ENCODE measurements at regions not wholly inside any gene's neighbourhood (a gene's known extent, or its start where the extent isn't known, plus 50 kb on each side); places are given as distances from the start of the nearest gene placed in this dataset.

DNA sequence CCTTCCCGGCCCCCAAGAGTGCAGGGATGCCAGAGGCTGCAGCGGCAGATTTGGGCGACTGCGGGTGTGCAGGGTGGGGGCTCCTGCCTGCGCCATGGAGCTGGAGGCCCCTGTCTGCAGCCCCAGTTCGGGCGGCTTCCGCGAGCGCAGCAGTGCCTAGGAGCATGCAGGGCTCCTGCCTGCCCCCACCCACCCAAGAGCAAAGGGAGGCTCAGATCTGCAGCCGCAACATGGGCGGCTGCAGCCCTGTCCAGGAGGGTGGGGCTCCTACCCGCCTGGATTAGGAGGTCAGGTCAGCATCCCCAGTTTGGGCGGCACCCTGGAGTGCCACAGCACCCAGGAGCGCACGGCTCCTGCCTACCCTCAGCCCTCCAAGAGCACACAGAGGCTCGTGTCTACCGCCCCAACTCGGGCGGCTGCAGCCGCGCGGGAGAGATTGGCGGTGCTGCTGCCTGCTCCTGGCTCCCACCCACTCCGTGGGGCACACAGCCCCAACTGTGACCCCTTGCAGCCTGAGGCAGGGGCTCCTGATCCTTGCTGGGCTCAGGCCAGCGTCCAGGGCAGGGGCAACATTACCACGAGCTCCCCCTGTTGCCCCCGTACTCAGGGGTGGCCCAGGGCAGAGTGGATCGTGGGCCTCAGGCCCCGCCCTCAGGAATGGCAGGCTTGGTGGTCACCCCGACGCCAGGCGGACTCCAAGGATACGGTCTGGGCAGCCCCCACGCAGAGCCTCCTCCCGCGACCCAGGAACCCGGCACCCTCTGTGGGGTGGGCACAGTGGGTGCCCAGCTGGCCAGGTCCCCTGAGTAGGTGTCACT, 55.5 kb upstream of the UNC93A start:
- ChIA-PET POLR2A (no interaction called here), CTCF (no interaction called here)
- peaks cover 69% of the 10 kb centered on the region for H3K36me3 Mint-ChIP-seq
- H3K27ac Mint-ChIP-seq: no peak overlapping the region
- H3K27me3 Mint-ChIP-seq (ENCODE audit: low read depth): no peaks in the 10 kb centered on the region
- no peaks in the 10 kb centered on the region; the same call in 1 of the 2 replicates for H3K9me3 Mint-ChIP-seq
- no peak for ATAC-seq
- no peak for DNase-seq (ENCODE audit: low spot score)
- H3K4me3 Mint-ChIP-seq: no peak overlapping the region
- no peak for TF ChIP-seq EMX1 (CRISPR knock-in tag; IDR thresholded peaks at IDR 0.05)
- no peak for TF ChIP-seq ARID4B (CRISPR knock-in tag; IDR thresholded peaks at IDR 0.05; ENCODE audit: borderline replicate concordance)
- TF ChIP-seq NFYB (CRISPR knock-in tag; conservative IDR thresholded peaks at IDR 0.05; ENCODE audit: low read depth): no peak
- no peak for TF ChIP-seq RORB (CRISPR knock-in tag; IDR thresholded peaks at IDR 0.05)
- no peak for TF ChIP-seq NR1H2 (CRISPR knock-in tag; IDR thresholded peaks at IDR 0.05)
- no peak for TF ChIP-seq ZNF423 (CRISPR knock-in tag; IDR thresholded peaks at IDR 0.05)
- no peak for TF ChIP-seq AR (CRISPR knock-in tag; IDR thresholded peaks at IDR 0.05)
- TF ChIP-seq, protein P1, sequence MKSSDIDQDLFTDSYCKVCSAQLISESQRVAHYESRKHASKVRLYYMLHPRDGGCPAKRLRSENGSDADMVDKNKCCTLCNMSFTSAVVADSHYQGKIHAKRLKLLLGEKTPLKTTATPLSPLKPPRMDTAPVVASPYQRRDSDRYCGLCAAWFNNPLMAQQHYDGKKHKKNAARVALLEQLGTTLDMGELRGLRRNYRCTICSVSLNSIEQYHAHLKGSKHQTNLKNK (CRISPR knock-in tag; IDR thresholded peaks at IDR 0.05): no peak
- TF ChIP-seq SP1 (CRISPR knock-in tag; conservative IDR thresholded peaks at IDR 0.05): no peak
- no peak for TF ChIP-seq ZNF416 (CRISPR knock-in tag; IDR thresholded peaks at IDR 0.05)
- TF ChIP-seq, protein P2, sequence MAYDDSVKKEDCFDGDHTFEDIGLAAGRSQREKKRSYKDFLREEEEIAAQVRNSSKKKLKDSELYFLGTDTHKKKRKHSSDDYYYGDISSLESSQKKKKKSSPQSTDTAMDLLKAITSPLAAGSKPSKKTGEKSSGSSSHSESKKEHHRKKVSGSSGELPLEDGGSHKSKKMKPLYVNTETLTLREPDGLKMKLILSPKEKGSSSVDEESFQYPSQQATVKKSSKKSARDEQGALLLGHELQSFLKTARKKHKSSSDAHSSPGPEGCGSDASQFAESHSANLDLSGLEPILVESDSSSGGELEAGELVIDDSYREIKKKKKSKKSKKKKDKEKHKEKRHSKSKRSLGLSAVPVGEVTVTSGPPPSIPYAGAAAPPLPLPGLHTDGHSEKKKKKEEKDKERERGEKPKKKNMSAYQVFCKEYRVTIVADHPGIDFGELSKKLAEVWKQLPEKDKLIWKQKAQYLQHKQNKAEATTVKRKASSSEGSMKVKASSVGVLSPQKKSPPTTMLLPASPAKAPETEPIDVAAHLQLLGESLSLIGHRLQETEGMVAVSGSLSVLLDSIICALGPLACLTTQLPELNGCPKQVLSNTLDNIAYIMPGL (CRISPR knock-in tag; IDR thresholded peaks at IDR 0.05): no peak; the same call in 1 of the 2 replicates
- no peak for TF ChIP-seq ESRRA (CRISPR knock-in tag; IDR thresholded peaks at IDR 0.05; ENCODE audit: borderline replicate concordance)
- no peak for TF ChIP-seq NFATC4 (CRISPR knock-in tag; IDR thresholded peaks at IDR 0.05)
- TF ChIP-seq, protein P3, sequence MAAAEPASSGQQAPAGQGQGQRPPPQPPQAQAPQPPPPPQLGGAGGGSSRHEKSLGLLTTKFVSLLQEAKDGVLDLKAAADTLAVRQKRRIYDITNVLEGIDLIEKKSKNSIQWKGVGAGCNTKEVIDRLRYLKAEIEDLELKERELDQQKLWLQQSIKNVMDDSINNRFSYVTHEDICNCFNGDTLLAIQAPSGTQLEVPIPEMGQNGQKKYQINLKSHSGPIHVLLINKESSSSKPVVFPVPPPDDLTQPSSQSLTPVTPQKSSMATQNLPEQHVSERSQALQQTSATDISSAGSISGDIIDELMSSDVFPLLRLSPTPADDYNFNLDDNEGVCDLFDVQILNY (CRISPR knock-in tag; IDR thresholded peaks at IDR 0.05): no peak
- H3K4me1 Mint-ChIP-seq: peaks cover 80% of the 10 kb centered on the region

DNA sequence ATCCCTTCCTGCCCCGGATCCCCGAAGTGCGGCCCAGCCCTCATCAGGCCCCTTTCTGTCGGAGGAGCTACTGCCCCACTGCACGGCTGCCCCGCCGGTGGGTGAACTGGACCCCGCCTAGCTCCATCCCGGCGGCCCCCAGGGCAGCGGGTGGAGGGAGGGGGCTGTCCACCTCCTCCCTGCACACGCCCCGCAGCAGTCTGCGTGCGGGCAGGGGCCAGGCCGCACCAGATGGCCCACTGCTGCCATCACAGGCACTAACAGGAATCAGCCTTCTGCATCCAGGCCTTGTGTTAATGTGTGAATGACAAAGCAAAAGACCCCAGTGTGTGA, 54.9 kb upstream of the UNC93A start:
- ChIA-PET POLR2A (no interaction called here), CTCF (interaction anchor here (1.6 kb wide), 1 partner anchor 115 kb away, joined by 4 read pairs; no protein-coding TSS in a partner anchor)
- DNase-seq (ENCODE audit: low spot score) (no peak), ATAC-seq (peak; percentile 2; the same call in 1 of the 2 replicates)
- H3K9me3 Mint-ChIP-seq: no peaks in the 10 kb centered on the region; the same call in 1 of the 2 replicates
- H3K4me3 Mint-ChIP-seq: no peak overlapping the region
- H3K4me1 Mint-ChIP-seq: peaks cover 79% of the 10 kb centered on the region
- peak; percentile 53; the same call in 1 of the 2 replicates for TF ChIP-seq ZNF232 (CRISPR knock-in tag; IDR thresholded peaks at IDR 0.05)
- TF ChIP-seq, protein P4, sequence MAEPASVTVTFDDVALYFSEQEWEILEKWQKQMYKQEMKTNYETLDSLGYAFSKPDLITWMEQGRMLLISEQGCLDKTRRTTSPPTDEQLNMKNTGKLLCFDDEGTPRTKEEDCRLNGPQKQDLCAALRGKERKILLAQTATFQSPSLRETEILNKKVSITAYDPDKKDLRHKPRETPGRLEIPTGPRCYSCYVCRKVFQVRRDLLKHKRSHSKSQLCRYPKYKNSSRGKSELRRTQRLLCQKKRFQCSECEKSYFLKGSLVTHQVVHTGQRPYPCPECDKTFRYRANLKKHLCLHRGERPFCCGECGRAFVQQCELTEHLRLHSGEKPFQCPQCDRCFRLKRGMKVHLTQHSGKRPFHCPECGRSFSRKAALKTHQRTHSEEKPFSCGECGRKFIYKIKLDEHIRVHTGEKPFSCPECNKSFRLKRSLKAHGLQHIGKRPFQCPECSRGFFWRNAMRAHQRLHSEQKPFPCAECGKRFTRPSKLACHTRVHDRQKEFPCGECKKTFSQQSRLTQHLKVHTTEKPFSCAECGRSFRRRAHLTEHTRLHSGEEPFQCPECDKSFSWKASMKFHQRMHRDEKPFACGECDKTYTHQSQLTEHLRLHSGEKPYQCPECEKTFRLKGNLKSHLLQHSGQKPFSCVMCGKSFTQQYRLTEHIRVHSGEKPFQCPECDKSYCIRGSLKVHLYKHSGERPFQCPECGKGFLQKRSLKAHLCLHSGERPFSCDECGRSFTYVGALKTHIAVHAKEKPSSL (CRISPR knock-in tag; conservative IDR thresholded peaks at IDR 0.05): no peak
- TF ChIP-seq, protein P5, sequence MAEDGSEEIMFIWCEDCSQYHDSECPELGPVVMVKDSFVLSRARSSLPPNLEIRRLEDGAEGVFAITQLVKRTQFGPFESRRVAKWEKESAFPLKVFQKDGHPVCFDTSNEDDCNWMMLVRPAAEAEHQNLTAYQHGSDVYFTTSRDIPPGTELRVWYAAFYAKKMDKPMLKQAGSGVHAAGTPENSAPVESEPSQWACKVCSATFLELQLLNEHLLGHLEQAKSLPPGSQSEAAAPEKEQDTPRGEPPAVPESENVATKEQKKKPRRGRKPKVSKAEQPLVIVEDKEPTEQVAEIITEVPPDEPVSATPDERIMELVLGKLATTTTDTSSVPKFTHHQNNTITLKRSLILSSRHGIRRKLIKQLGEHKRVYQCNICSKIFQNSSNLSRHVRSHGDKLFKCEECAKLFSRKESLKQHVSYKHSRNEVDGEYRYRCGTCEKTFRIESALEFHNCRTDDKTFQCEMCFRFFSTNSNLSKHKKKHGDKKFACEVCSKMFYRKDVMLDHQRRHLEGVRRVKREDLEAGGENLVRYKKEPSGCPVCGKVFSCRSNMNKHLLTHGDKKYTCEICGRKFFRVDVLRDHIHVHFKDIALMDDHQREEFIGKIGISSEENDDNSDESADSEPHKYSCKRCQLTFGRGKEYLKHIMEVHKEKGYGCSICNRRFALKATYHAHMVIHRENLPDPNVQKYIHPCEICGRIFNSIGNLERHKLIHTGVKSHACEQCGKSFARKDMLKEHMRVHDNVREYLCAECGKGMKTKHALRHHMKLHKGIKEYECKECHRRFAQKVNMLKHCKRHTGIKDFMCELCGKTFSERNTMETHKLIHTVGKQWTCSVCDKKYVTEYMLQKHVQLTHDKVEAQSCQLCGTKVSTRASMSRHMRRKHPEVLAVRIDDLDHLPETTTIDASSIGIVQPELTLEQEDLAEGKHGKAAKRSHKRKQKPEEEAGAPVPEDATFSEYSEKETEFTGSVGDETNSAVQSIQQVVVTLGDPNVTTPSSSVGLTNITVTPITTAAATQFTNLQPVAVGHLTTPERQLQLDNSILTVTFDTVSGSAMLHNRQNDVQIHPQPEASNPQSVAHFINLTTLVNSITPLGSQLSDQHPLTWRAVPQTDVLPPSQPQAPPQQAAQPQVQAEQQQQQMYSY (CRISPR knock-in tag; IDR thresholded peaks at IDR 0.05): 0 out of 2 replicates have a peak, but pooled peaks have one; percentile 12
- 0 out of 2 replicates have a peak, but pooled peaks have one; percentile 57 for TF ChIP-seq SMAD3 (CRISPR knock-in tag; IDR thresholded peaks at IDR 0.05; ENCODE audit: borderline replicate concordance)
- no peaks in the 10 kb centered on the region for H3K27me3 Mint-ChIP-seq (ENCODE audit: low read depth)
- peaks cover 72% of the 10 kb centered on the region for H3K36me3 Mint-ChIP-seq
- peak overlapping the region; percentile 96 for H3K27ac Mint-ChIP-seq
